ENCODE measurements at regions not wholly inside any gene's neighbourhood (a gene's known extent, or its start where the extent isn't known, plus 50 kb on each side); places are given as distances from the start of the nearest gene placed in this dataset.
"Not testable (repeated sequence)": the region's sequence is repeated elsewhere in the genome, so short reads cannot be mapped to it uniquely, and the experiment has no call there.

DNA sequence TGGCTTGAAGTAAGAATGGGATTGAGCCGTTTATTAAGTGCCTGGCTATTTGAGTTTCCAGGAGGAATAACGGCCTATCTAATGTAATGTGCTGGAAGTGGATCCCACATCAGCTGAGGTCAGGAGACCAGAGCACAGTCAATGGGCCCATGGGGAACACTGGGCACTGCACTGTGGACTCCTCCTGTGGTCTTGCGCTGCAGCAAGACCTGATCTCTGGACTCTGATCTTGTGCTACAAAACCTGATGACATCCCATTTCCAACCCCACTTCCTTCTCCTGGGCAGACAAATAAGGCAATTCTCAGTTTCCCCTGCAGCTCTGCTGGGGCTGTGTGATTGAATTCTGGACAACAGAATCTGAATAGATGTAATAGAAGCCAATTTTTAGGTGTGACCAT is 151.7 kb upstream of the ADCY2 start:
- peaks cover 0 to 20% (median 0%) of the 10 kb centered on the region in 6 donors for H3K9me3 Mint-ChIP-seq
- no peak for DNase-seq
- H3K36me3 Mint-ChIP-seq: no peaks in the 10 kb centered on the region
- peaks cover 0 to 2% (median 0%) of the 10 kb centered on the region in 3 donors for H3K27me3 Mint-ChIP-seq (ENCODE audit: low read depth in 3 of 3)
- H3K4me3 Mint-ChIP-seq: no peak overlapping the region
- no peak overlapping the region for H3K27ac Mint-ChIP-seq
- no peaks in the 10 kb centered on the region for H3K4me1 Mint-ChIP-seq

DNA sequence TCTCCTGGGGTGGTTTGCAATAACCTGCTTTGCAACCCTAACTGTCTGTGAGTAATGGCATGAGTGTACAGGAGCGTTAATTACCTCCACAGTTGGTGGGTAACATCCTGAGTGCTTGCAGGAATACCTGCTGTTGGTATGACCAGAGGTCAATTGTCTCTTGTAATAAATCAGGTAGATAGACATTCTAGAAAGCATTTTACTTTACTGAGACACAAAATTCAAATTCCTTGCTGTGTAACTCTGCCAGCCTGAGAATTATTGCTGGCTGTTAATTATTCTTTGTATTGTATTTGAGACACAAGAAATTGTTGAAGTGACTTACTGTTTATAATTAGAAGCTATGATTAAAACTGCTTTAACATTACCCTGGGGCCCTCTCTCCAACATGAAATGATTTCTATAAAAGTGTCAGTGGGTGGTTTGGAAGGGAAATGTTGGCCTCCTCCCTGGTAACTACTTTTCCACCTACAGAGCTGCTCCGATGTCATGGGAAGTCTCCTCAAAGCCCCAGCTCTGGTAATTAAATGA is 150.8 kb upstream of the ADCY2 start:
- H3K27me3 Mint-ChIP-seq (ENCODE audit: low read depth in 3 of 3): peaks cover 0 to 2% (median 0%) of the 10 kb centered on the region in 3 donors
- no peak overlapping the region for H3K4me3 Mint-ChIP-seq
- H3K27ac Mint-ChIP-seq: no peak overlapping the region
- DNase-seq: no peak
- H3K36me3 Mint-ChIP-seq: no peaks in the 10 kb centered on the region
- no peaks in the 10 kb centered on the region for H3K4me1 Mint-ChIP-seq
- H3K9me3 Mint-ChIP-seq: peaks cover 0 to 18% (median 0%) of the 10 kb centered on the region in 6 donors

DNA sequence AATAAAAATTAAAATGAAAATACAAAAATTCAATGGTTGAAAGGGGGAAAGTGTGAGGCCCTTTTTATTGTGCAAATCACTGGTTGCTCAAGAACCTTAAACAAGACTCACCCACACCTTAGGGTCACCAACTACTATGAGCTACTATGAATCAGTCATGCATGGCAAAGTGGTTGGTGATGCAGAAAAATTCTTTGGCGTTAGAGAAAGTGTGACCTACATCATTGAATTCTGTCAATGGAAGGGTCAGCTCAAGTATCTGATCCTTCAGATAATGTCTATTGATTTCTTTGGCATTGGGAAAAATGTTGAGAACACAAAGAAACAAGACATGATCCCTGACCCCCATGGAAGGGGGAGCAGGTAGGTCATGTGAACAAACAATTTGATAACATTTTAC is 149.7 kb upstream of the ADCY2 start:
- peaks cover 0 to 2% (median 0%) of the 10 kb centered on the region in 3 donors for H3K27me3 Mint-ChIP-seq (ENCODE audit: low read depth in 3 of 3)
- no peak for DNase-seq
- peaks cover 0 to 11% (median 0%) of the 10 kb centered on the region in 6 donors for H3K9me3 Mint-ChIP-seq
- H3K4me3 Mint-ChIP-seq: no peak overlapping the region
- no peaks in the 10 kb centered on the region for H3K36me3 Mint-ChIP-seq
- H3K27ac Mint-ChIP-seq: no peak overlapping the region
- no peaks in the 10 kb centered on the region for H3K4me1 Mint-ChIP-seq

DNA sequence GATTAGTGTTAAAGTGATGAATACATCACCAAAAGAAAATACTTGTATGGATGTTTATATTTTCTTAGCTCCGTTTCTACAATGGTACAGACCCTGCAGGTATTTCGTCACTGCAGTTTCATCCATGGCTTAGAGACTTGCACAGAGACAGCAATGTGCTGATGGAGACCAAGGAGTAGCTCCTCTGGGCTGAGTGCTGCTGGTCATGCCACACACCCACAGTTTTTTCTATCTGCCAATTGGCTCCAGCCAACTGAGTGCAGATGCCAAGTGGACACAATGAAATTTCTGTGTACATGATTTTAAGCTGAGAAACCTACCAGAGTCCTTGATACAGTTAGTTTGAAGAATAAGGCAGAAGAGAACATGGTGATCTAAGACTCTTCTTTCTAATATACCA is 145.9 kb upstream of the ADCY2 start:
- Mint-ChIP-seq H3K27ac (no peak overlapping the region), H3K36me3 (no peaks in the 10 kb centered on the region), H3K27me3 (ENCODE audit: low read depth in 3 of 3) (peaks cover 0 to 2% (median 0%) of the 10 kb centered on the region in 3 donors), H3K4me3 (no peak overlapping the region), H3K9me3 (peaks cover 0 to 2% (median under 1%) of the 10 kb centered on the region in 6 donors), H3K4me1 (no peaks in the 10 kb centered on the region)
- no peak for DNase-seq

DNA sequence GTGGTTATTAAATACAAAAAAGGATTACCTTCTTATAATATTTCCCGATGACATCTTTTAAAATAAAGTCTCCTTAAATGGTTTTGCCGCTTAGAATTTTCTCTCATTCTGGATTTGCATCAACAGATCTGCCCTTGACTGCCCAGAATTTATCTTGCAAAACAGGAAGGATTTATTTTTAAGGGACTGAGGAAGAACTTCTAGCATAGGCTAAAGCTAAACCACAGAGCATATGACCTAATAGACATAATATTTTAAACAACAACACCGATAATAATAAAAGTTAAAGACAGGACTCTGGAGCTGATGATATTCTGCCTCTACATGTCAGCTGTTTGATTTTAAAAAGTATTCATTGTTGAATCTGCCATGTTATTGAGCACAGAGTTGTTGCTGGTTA is 145.3 kb upstream of the ADCY2 start:
- Mint-ChIP-seq H3K27ac (no peak overlapping the region), H3K27me3 (ENCODE audit: low read depth in 3 of 3) (peaks cover 0 to 2% (median 0%) of the 10 kb centered on the region in 3 donors), H3K4me3 (no peak overlapping the region), H3K9me3 (peaks cover 0 to 2% (median 0%) of the 10 kb centered on the region in 6 donors), H3K4me1 (no peaks in the 10 kb centered on the region), H3K36me3 (no peaks in the 10 kb centered on the region)
- no peak for DNase-seq

DNA sequence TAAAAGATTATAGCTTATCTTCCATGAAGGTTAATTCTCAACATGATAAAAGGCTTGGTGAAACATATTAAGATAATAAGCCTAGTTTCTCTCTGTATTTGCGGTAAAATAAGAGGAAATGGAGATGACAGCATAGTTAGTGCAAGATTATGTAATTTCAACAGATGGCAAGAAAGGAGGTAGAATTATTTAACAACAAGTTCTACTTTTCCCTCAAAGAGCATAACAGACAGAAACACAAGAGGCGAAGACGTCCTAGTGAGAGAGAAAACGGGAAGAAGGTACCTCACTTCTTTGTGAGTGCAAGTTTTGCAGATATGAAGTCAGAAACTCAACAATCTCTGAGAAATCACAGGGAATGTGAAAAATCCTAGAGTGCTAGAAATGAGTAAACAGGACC is 144.8 kb upstream of the ADCY2 start:
- DNase-seq: no peak
- no peak overlapping the region for H3K4me3 Mint-ChIP-seq
- H3K27me3 Mint-ChIP-seq (ENCODE audit: low read depth in 3 of 3): peaks cover 0 to 2% (median 0%) of the 10 kb centered on the region in 3 donors
- peaks cover 0 to 2% (median 0%) of the 10 kb centered on the region in 6 donors for H3K9me3 Mint-ChIP-seq
- H3K36me3 Mint-ChIP-seq: no peaks in the 10 kb centered on the region
- H3K27ac Mint-ChIP-seq: no peak overlapping the region
- no peaks in the 10 kb centered on the region for H3K4me1 Mint-ChIP-seq

DNA sequence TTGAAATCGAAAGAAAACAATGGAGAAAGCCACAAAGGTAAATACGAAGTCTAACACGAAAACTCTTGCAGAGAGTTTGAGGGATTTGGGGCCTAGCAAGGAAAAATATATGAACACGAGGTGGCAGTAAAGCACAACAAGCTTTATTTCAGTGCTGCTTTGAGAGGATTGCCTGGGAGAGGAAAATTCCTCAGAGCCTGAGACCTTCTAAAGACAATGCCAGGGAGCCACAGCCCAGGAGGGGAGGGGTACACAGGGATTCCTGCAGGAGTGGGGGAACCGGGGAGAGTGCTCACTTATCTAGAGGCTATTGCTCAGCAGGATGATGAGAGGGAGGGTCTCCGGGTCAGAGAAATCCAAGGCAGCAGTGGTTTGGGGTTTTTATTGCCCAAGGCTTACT is 134.9 kb upstream of the ADCY2 start:
- H3K9me3 Mint-ChIP-seq: peaks cover 0 to 12% (median 4%) of the 10 kb centered on the region in 6 donors
- H3K36me3 Mint-ChIP-seq: no peaks in the 10 kb centered on the region
- H3K4me1 Mint-ChIP-seq: no peaks in the 10 kb centered on the region
- DNase-seq: no peak
- no peak overlapping the region for H3K27ac Mint-ChIP-seq
- no peak overlapping the region for H3K4me3 Mint-ChIP-seq
- H3K27me3 Mint-ChIP-seq (ENCODE audit: low read depth in 3 of 3): peaks cover 0 to 3% (median 0%) of the 10 kb centered on the region in 3 donors

DNA sequence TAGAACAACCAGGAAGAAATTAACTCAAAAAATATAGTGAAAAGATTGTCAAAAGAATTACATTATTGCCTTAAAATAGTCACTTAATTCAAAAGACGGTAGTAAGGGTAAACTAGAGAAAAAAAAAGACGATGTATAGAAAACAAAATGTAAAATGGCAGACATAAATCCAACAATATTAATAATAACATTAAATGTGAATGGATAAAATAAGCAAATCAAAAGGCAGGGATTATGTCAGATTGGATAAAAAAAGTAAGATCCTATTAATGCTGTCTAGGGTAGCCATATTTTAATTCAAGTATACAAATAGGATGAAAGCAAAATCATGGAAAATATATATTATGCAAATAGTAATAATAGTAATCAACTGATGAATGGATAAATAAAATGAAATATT is 134.0 kb upstream of the ADCY2 start:
- H3K9me3 Mint-ChIP-seq: peaks cover 0 to 16% (median 8%) of the 10 kb centered on the region in 6 donors
- H3K36me3 Mint-ChIP-seq: no peaks in the 10 kb centered on the region
- no peak overlapping the region for H3K27ac Mint-ChIP-seq
- DNase-seq: no peak
- peaks cover 0 to 3% (median 0%) of the 10 kb centered on the region in 3 donors for H3K27me3 Mint-ChIP-seq (ENCODE audit: low read depth in 3 of 3)
- no peak overlapping the region for H3K4me3 Mint-ChIP-seq
- H3K4me1 Mint-ChIP-seq: no peaks in the 10 kb centered on the region

DNA sequence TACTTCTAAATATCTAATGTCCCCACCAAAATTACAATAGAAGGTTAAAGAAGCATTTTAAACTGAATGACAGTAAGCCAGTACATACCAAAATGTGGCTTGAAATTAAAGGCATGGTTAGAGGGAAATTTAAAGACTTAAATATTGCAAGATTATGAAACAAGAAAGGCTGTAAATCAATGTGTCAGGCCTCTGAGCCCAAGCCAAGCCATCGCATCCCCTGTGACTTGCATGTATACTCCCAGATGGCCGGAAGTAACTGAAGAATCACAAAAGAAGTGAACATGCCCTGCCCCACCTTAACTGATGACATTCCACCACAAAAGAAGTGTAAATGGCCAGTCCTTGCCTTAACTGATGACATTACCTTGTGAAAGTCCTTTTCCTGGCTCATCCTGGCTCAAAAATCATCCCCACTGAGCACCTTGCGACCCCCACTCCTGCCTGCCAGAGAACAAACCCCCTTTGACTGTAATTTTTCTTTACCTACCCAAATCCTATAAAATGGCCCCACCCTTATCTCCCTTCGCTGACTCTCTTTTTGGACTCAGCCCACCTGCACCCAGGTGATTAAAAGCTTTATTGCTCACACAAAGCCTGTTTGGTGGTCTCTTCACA is 132.4 kb upstream of the ADCY2 start:
- not testable (repeated sequence) for DNase-seq, H3K4me3 Mint-ChIP-seq

DNA sequence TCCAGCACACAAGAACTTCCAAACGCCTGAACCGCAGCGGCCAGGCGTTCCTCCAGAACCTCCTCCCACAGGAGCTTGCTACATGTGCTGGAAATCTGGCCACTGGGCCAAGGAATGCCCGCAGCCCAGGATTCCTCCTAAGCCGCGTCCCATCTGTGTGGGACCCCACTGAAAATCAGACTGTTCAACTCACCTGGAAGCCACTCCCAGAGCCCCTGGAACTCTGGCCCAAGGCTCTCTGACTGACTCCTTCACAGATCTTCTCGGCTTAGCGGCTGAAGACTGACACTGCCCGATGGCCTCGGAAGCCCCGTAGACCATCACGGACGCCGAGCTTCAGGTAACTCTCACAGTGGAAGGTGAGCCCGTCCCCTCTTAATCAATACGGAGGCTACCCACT is 130.2 kb upstream of the ADCY2 start:
- H3K27ac Mint-ChIP-seq; H3K4me1 Mint-ChIP-seq; H3K27me3 Mint-ChIP-seq (ENCODE audit: low read depth in 3 of 3); H3K36me3 Mint-ChIP-seq; H3K4me3 Mint-ChIP-seq; DNase-seq: not testable (repeated sequence)
- peaks cover 2 to 16% (median 8%) of the 10 kb centered on the region in 6 donors for H3K9me3 Mint-ChIP-seq

More for the DNA sequence above, 132.4 kb upstream of the ADCY2 start:
- H3K9me3 Mint-ChIP-seq: peaks cover 0 to 16% (median 10%) of the 10 kb centered on the region in 6 donors
- H3K4me1 Mint-ChIP-seq; H3K27me3 Mint-ChIP-seq (ENCODE audit: low read depth in 3 of 3); H3K36me3 Mint-ChIP-seq; H3K27ac Mint-ChIP-seq: not testable (repeated sequence)

DNA sequence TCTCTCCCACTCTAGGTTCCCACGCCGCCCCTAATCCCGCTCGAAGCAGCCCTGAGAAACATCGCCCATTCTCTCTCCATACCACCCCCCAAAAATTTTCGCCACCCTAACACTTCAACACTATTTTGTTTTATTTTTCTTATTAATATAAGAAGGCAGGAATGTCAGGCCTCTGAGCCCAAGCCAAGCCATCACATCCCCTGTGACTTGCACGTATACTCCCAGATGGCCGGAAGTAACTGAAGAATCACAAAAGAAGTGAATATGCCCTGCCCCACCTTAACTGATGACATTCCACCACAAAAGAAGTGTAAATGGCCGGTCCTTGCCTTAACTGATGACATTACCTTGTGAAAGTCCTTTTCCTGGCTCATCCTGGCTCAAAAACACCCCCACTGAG is 127.2 kb upstream of the ADCY2 start:
- not testable (repeated sequence) for H3K4me1 Mint-ChIP-seq; DNase-seq; H3K27me3 Mint-ChIP-seq (ENCODE audit: low read depth in 3 of 3); H3K27ac Mint-ChIP-seq; H3K4me3 Mint-ChIP-seq; H3K36me3 Mint-ChIP-seq
- H3K9me3 Mint-ChIP-seq: peaks cover 2 to 12% (median 4%) of the 10 kb centered on the region in 6 donors

DNA sequence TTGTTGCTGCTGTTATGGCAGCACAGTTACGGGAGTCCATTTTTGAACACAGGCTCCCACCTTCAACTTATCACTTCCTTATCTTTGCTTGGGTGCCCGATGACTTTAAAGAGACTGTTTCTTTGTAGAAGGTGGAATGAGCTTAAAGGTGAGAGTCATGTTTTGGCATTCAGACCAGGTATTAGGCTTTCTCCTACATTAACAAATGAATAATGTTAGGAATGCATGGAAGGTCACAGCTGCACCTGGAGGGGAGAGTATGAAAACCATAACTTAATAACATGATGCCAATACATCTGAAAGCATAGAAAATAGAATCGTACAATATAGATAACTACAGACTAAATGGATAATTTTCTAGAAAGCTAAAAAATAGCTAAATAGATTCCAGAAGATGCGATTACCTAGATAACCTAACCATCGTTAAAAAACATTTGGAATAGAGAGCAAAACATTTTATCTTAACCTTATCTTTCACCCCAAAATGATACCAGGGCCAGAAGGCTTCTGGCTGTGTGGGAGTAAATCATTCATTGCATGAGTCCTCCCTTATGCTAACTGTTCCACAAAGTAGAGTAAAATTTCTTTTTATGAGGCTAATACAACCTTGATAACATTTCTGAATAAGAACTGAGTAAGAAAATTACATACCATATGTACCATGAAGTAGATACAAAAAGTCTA is 126.2 kb upstream of the ADCY2 start:
- Mint-ChIP-seq H3K4me3 (no peak overlapping the region), H3K9me3 (peaks cover 2 to 14% (median 4%) of the 10 kb centered on the region in 6 donors), H3K27me3 (ENCODE audit: low read depth in 3 of 3) (peaks cover 0 to 7% (median 2%) of the 10 kb centered on the region in 3 donors), H3K4me1 (no peaks in the 10 kb centered on the region), H3K36me3 (no peaks in the 10 kb centered on the region), H3K27ac (no peak overlapping the region)
- no peak for DNase-seq

DNA sequence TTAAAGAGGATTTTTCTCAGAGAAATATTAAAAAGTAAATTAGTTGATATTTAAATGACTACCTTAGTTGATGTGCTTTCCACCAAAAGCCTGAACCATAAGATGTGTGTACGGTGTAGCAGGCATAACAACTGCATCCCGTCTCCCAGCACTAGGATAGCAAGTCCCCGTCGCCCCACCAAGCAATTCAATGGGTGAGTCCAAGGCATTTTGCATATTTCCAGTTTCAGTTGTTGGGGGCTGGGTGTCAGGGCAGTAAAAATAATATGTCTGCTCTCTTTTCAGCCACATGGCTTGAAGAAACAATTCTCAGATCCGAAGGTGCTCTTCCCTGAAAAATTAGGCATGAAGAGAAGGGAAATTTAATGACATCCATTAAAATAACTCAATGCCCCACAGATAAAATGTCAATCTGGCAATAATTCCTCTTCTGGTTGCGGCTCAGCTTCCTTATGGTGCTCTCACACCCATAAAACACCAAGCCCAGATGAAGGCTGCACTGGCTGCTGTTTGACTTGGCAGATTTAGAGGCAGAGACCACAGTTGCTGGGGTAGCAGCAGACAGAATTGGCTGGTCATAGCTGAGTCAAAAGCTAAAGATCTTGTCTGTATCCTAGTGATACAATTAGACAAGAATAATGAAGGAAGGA is 124.4 kb upstream of the ADCY2 start:
- Mint-ChIP-seq H3K4me1 (no peaks in the 10 kb centered on the region), H3K27me3 (ENCODE audit: low read depth in 3 of 3) (peaks cover 0 to 5% (median 2%) of the 10 kb centered on the region in 3 donors), H3K4me3 (no peak overlapping the region), H3K9me3 (peaks cover 2 to 15% (median 5%) of the 10 kb centered on the region in 6 donors), H3K27ac (no peak overlapping the region), H3K36me3 (no peaks in the 10 kb centered on the region)
- DNase-seq: no peak

DNA sequence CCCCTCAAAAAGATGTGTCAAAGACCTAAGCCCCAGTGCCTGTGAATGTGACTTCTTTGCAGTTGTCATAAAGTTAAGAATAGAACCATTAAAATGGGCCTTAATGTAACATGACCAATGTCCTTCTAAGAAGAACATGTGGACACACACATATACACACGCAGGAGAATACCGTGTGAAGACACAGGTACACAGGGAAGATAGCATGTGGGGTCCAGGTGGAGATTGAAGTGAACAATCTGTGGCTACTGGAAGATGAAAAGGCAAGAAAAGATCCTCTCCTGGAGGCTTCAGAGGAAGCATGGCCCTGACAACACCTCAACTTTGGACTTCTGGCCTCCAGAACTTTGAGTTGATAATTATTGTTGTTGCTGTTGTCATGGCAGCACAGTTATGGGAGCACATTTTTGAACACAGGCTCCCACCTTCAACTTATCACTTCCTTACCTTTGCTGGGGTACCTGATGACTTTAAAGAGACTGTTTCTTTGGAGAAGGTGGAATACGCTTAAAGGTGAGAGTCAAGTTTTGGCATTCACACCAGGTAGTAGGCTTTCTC is 123.5 kb upstream of the ADCY2 start:
- Mint-ChIP-seq H3K9me3 (peaks cover 0 to 10% (median 2%) of the 10 kb centered on the region in 6 donors), H3K27me3 (ENCODE audit: low read depth in 3 of 3) (peaks cover 0 to 5% (median 2%) of the 10 kb centered on the region in 3 donors), H3K4me3 (no peak overlapping the region), H3K4me1 (no peaks in the 10 kb centered on the region), H3K27ac (no peak overlapping the region), H3K36me3 (no peaks in the 10 kb centered on the region)
- no peak for DNase-seq
